ENCODE measurements at regions not wholly inside any gene's neighbourhood (a gene's known extent, or its start where the extent isn't known, plus 50 kb on each side); places are given as distances from the start of the nearest gene placed in this dataset.

GRCh38 chr7:351256-351655 lies 61.3 kb downstream of the FOXL3 start (continued):
- TF ChIP-seq REST (IDR thresholded peaks at IDR 0.05; ENCODE audit: low read depth) (no peak), EZH2phosphoT487 (IDR thresholded peaks at IDR 0.05; ENCODE audit: borderline replicate concordance) (no peak), TCF7L2 (IDR thresholded peaks at IDR 0.05; ENCODE audit: borderline replicate concordance, extremely low read depth, insufficient read depth, insufficient read length) (no peak), ELF1 (IDR thresholded peaks at IDR 0.05; ENCODE audit: borderline replicate concordance, low read depth) (no peak), EZH2 (IDR thresholded peaks at IDR 0.05) (no peak), JUND (IDR thresholded peaks at IDR 0.05) (no peak), RAD21 (IDR thresholded peaks at IDR 0.05; ENCODE audit: low read depth) (no peak)

- intact Hi-C loops (cut with micrococcal nuclease), result no loop called here
- no peak overlapping the region for H3K9ac ChIP-seq (ENCODE audit: low read length)
- H3K4me3 ChIP-seq (replicated peaks in 1 of 2; ENCODE audit: low read depth in 1 of 2, low read length in 2 of 2), result no peak overlapping the region
- no peaks in the 10 kb centered on the region for H3K27me3 ChIP-seq (ENCODE audit: insufficient read depth, low read length)
- H3K4me1 ChIP-seq (ENCODE audit: control insufficient read depth in 1 of 2, insufficient read depth in 2 of 2, low read length in 2 of 2), result no peaks in the 10 kb centered on the region
- H3K27ac ChIP-seq (ENCODE audit: low read depth, low read length), result no peak overlapping the region
- H2AFZ ChIP-seq (ENCODE audit: low read depth, low read length, poor library complexity, severe bottlenecking), result no peak overlapping the region
- H4K20me1 ChIP-seq (ENCODE audit: insufficient read depth), result no peaks in the 10 kb centered on the region
- ChIA-PET POLR2A (no interaction called here), CTCF (interaction anchor here (1.1 kb wide), 1 partner anchor 19 kb away, joined by 3 read pairs; no protein-coding TSS in a partner anchor), RAD21 (ENCODE audit: low non-redundant PET in 1 of 2, low total read pairs in 2 of 2, uncharacterized antibody in 2 of 2, unreplicated experiment in 2 of 2) (no interaction called here)
- H3K79me2 ChIP-seq (ENCODE audit: insufficient read depth, low read length), result no peaks in the 10 kb centered on the region
- H3K36me3 ChIP-seq (ENCODE audit: control insufficient read depth in 1 of 2, insufficient read depth in 2 of 2, low read length in 2 of 2), result no peaks in the 10 kb centered on the region
- BruUV-seq (replicated peaks), result no TSS peak
- H3K4me2 ChIP-seq (ENCODE audit: low read length), result no peak overlapping the region
- DNase-seq (ENCODE audit: low read depth, low spot score), result no peak
- peaks cover 0 to 6% of the 10 kb centered on the region in 2 experiments; a peak in 1 of 4 replicates for H3K9me3 ChIP-seq (ENCODE audit: control insufficient read depth in 1 of 2, insufficient read depth in 1 of 2, low read depth in 1 of 2, low read length in 2 of 2)
- no peaks in the 10 kb centered on the region for H3K9me2 ChIP-seq (ENCODE audit: insufficient read depth)
- ATAC-seq, result no peak
- no peak for TF ChIP-seq CEBPB (IDR thresholded peaks at IDR 0.05; ENCODE audit: low read depth)
- TF ChIP-seq ATF3 (IDR thresholded peaks at IDR 0.05), result no peak
- TF ChIP-seq JUND (IDR thresholded peaks at IDR 0.05), result no peak
- TF ChIP-seq SP1 (IDR thresholded peaks at IDR 0.05; ENCODE audit: low read depth), result no peak
- TF ChIP-seq YY1 (IDR thresholded peaks at IDR 0.05; ENCODE audit: extremely low read depth, insufficient replicate concordance, low read depth, low read length), result no peak
- no peak for TF ChIP-seq TCF7L2 (IDR thresholded peaks at IDR 0.05; ENCODE audit: borderline replicate concordance, extremely low read depth, insufficient read depth, insufficient read length)
- TF ChIP-seq ZBTB33 (IDR thresholded peaks at IDR 0.05; ENCODE audit: extremely low read depth, insufficient replicate concordance, low read length), result no peak
- no peak for TF ChIP-seq EGR1 (IDR thresholded peaks at IDR 0.05; ENCODE audit: low read depth)
- no peak for TF ChIP-seq MAX (IDR thresholded peaks at IDR 0.05)
- no peak for TF ChIP-seq ELF1 (IDR thresholded peaks at IDR 0.05; ENCODE audit: borderline replicate concordance, low read depth)
- TF ChIP-seq SIN3A (IDR thresholded peaks at IDR 0.05; ENCODE audit: low read depth), result no peak
- TF ChIP-seq SRF (IDR thresholded peaks at IDR 0.05; ENCODE audit: low read depth), result no peak
- TF ChIP-seq FOSL1 (IDR thresholded peaks at IDR 0.05; ENCODE audit: low read depth), result no peak
- TF ChIP-seq ZFX (IDR thresholded peaks at IDR 0.05), result no peak
- TF ChIP-seq CBX3 (IDR thresholded peaks at IDR 0.05; ENCODE audit: low read depth), result no peak
- TF ChIP-seq ZNF274 (IDR thresholded peaks at IDR 0.05; ENCODE audit: low read depth, low read length), result no peak
- no peak for TF ChIP-seq EZH2phosphoT487 (IDR thresholded peaks at IDR 0.05; ENCODE audit: borderline replicate concordance)
- no peak for TF ChIP-seq EZH2 (IDR thresholded peaks at IDR 0.05)
Measured at GRCh38 chr7:351681-352480, 61.9 kb downstream of the FOXL3 start.
